Fibroblast of villous mesenchyme (primary cell): ENCODE measurements at regions not wholly inside any gene's neighbourhood (a gene's known extent, or its start where the extent isn't known, plus 50 kb on each side); places are given as distances from the start of the nearest gene placed in this dataset.
A peak's percentile ranks its signal among the peaks of the same experiment; 100 is the strongest.
"Not testable (repeated sequence)": the region's sequence is repeated elsewhere in the genome, so short reads cannot be mapped to it uniquely, and the experiment has no call there.

Experiments
- DNase-seq: peaks from one replicate; pipeline ENCODE4 v3.0.0-alpha.2; 2010; ENCODE audit warnings: low read depth
- H3K4me3 ChIP-seq: 2 replicates; pipeline ENCODE4 v1.5.1; 2011; ENCODE audit warnings: low read depth, mild to moderate bottlenecking, low read length
- TF ChIP-seq, protein P1 (sequence below): IDR thresholded peaks from 2 replicates; pipeline ENCODE4 v1.5.1; 2012; ENCODE audit warnings: low read depth, mild to moderate bottlenecking, low read length; ENCODE audit not compliant: insufficient read depth

DNA sequence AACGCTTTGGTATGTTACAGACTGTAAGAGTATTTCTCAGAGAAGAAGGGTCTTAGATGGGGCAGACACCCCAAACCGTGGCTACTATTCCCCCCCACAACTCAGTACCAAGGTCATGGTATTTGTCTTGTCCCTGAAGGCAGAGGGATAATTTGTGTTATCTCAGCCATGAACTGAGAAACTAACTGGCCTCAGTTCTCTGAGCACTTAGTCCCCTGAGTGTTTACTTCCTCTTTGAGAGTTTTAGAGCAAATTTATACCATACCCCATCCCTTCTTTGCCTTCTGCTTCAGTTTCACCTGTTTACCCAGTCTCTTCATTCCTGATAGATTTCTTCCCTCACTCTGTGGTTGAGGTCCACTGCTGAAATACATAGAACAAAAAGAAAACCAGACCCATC is 183.9 kb downstream of the LRRC70 start:
- no peak for DNase-seq
- TF ChIP-seq, protein P1, sequence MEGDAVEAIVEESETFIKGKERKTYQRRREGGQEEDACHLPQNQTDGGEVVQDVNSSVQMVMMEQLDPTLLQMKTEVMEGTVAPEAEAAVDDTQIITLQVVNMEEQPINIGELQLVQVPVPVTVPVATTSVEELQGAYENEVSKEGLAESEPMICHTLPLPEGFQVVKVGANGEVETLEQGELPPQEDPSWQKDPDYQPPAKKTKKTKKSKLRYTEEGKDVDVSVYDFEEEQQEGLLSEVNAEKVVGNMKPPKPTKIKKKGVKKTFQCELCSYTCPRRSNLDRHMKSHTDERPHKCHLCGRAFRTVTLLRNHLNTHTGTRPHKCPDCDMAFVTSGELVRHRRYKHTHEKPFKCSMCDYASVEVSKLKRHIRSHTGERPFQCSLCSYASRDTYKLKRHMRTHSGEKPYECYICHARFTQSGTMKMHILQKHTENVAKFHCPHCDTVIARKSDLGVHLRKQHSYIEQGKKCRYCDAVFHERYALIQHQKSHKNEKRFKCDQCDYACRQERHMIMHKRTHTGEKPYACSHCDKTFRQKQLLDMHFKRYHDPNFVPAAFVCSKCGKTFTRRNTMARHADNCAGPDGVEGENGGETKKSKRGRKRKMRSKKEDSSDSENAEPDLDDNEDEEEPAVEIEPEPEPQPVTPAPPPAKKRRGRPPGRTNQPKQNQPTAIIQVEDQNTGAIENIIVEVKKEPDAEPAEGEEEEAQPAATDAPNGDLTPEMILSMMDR, result no peak
- no peak overlapping the region for H3K4me3 ChIP-seq

DNA sequence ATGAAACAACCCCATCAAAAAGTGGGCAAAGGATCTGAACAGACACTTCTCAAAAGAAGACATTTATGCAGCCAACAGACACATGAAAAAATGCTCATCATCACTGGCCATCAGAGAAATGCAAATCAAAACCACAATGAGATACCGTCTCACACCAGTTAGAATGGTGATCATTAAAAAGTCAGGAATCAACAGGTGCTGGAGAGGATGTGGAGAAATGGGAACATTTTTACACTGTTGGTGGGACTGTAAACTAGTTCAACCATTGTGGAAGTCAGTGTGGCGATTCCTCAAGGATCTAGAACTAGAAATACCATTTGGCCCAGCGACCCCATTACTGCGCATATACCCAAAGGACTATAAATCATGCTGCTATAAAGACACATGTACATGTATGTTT is 179.1 kb downstream of the LRRC70 start:
- not testable (repeated sequence) for H3K4me3 ChIP-seq, DNase-seq

DNA sequence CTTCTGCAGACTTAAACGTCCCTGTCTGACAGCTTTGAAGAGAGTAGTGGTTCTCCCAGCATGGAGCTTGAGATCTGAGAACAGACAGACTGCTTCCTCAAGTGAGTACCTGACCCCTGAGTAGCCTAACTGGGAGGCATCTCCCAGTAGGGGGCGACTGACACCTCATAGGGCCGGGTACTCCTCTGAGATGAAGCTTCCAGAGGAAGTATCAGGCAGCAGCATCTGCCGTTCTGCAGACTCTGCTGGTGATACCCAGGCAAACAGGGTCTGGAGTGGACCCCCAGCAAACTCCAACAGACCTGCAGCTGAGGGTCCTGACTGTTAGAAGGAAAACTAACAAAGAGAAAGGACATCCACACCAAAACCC is 174.4 kb downstream of the LRRC70 start:
- H3K4me3 ChIP-seq, DNase-seq: not testable (repeated sequence)

DNA sequence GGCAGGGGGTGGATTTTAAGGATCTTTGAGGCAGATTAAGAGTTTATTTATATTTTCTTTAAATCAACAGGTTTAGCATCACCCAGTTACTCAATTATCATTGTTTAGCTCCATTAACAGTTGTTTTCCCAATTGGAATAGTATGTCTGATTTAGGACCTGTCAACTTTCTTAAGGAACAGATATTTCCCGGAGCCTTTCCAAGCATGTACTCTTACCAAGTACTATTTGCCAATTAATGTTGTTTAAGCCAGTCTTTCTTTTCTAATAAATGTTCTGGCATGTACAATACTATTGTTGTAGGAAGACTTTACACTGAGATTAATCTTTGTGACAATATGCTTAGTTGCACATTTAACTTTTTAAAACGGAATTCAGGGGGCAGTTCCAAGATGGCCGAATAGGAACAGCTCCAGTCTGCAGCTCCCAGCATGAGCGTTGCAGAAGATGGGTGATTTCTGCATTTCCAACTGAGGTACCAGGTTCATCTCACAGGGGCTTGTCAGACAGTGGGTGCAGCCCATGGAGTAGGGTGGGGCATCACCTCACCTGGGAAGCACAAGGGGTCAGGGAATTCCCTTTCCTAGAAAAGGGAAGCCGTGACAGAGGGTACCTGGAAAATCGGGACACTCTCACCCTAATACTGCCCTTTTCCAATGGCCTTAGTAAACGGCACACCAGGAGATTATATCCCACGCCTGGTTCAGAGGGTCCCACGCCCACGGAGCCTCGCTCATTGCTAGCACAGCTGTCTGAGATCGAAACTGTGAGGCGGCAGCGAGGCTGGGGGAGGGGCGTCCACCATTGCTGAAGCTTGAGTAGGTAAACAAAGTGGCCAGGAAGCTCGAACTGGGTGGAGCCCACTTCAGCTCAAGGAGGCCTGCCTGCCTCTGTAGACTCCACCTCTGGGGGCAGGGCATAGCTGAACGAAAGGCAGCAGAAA is 173.7 kb downstream of the LRRC70 start:
- H3K4me3 ChIP-seq, result not testable (repeated sequence)
- peak; percentile 3 for DNase-seq

DNA sequence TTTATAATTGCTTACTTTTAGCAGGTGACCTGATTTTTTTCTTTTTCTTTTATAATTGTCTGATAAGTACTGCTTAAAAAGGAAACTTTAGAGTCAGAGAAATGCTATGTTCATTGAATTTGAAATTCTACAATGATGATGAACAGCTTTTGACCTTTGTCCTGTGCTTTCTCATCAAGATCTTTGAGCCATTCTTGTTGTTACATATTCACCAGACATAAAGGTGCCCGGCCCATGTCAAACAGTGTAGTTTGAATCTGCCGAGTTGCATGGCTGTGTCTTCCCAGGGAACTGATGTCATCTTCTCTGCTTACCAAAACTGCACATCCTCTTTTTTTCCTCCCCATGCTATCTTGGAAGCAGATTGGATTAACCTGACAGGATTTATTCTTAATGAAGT is 163.6 kb downstream of the LRRC70 start:
- H3K4me3 ChIP-seq, result no peak overlapping the region
- no peak for DNase-seq
- TF ChIP-seq, protein P1, result no peak

DNA sequence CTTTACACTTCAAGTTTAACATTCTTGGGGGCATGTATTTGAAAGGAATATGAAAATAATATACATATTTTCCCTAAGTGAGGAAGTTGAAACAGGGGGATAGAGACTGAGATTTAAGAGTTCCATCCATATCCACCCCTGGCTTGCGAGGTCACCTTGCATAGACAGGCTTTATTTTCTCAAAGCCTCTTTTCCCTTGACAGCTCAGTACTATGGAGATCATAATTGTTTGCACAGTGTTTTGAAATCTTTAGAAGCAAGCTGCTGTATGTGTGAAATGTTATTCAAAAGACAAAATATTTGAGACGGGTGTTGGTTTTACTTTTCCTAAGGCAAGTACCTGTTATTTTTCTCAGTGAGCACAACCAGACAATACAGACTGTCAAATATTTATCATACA is 163.1 kb downstream of the LRRC70 start:
- DNase-seq, result no peak
- TF ChIP-seq, protein P1, result no peak
- no peak overlapping the region for H3K4me3 ChIP-seq

DNA sequence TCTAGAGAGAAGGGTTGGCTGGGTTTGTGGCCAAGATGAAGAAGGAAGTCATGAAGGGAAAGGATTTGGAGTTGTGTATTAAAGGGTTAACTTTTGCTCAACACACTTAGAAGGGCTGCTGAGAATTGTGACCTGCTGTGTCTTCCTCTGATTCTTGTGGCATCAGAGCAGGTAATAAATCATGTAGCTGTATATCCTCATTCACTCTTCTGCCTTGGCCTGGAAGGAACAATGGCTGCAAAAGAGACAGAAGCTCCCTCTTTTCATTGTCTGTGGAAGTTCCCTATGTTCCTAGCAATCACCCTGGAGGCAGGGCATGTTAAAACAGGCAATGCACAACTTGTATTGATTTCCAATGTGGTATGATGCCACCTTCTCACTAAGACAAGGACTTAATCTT is 159.1 kb downstream of the LRRC70 start:
- no peak for DNase-seq
- TF ChIP-seq, protein P1, result no peak
- H3K4me3 ChIP-seq, result no peak overlapping the region

DNA sequence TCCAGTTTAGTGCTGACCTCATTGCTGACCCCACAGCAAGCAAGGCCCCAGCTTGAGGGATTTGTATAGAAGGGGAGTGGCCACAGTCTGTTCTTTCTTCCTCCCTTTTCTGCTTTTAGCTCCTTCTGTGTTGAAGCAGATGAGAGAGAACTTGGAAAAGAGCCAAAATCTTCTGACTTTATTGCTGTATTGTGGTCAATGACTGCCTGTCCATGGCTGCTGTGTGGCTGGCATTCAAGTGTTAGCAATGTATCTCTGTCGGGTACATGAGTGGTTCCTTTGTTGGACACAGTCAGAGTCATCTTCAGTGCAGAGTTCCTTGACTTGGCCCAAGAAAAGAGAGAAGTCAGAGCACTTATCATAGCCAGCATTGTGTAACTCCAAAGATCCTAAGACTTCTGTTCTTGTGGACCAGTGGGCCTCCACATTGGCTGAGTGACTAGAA is 154.1 kb downstream of the LRRC70 start:
- no peak for DNase-seq
- TF ChIP-seq, protein P1, result no peak
- no peak overlapping the region for H3K4me3 ChIP-seq
